ENCODE measurements at regions not wholly inside any gene's neighbourhood (a gene's known extent, or its start where the extent isn't known, plus 50 kb on each side); places are given as distances from the start of the nearest gene placed in this dataset.

GRCh38 chr15:36359286-36359685, 220.1 kb upstream of the CDIN1 start:
- intact Hi-C loops (cut with DNase I), result no loop called here
- WGBS, 4 donors, result 65 to 89% (median 77%) methylated on average over 4 of the region's 4 CpGs

GRCh38 chr15:36361351-36361870, 218.0 kb upstream of the CDIN1 start:
- Histone ChIP-seq H3K27ac (no peak overlapping the region), H3K9me3 (replicated peaks in 1 of 3) (no peaks in the 10 kb centered on the region), H3K27me3 (no peaks in the 10 kb centered on the region), H3K36me3 (replicated peaks in 1 of 2) (no peaks in the 10 kb centered on the region), H3K4me1 (replicated peaks in 1 of 2) (peaks cover 0 to 17% of the 10 kb centered on the region in 2 donors), H3K4me3 (no peak overlapping the region)
- 67 to 77% (median 71%) methylated on average over 5 of the region's 5 CpGs for WGBS, 4 donors
- TF ChIP-seq POLR2A (IDR thresholded peaks at IDR 0.05) (no peak), CTCF (IDR thresholded peaks at IDR 0.05) (no peak)
- intact Hi-C loops (cut with DNase I), result no loop called here
- no peak for DNase-seq

More at GRCh38 chr15:36359286-36359685, 220.1 kb upstream of the CDIN1 start:
- peaks cover 0 to 18% of the 10 kb centered on the region in 2 donors for H3K4me1 ChIP-seq (replicated peaks in 1 of 2)
- no peaks in the 10 kb centered on the region for H3K36me3 ChIP-seq (replicated peaks in 1 of 2)
- no peak overlapping the region for H3K27ac ChIP-seq
- DNase-seq, result no peak
- H3K27me3 ChIP-seq, result no peaks in the 10 kb centered on the region
- no peaks in the 10 kb centered on the region for H3K9me3 ChIP-seq (replicated peaks in 1 of 3)
- TF ChIP-seq POLR2A (IDR thresholded peaks at IDR 0.05) (no peak), CTCF (IDR thresholded peaks at IDR 0.05) (no peak)
- no peak overlapping the region for H3K4me3 ChIP-seq

- H3K27ac ChIP-seq, result peak overlapping the region in 1 of 5 donors; percentile 3
- H3K4me1 ChIP-seq (replicated peaks in 1 of 2), result peaks cover 0 to 6% of the 10 kb centered on the region in 2 donors
- H3K36me3 ChIP-seq (replicated peaks in 1 of 2), result no peaks in the 10 kb centered on the region
- H3K27me3 ChIP-seq, result no peaks in the 10 kb centered on the region
- TF ChIP-seq CTCF (IDR thresholded peaks at IDR 0.05) (no peak), POLR2A (IDR thresholded peaks at IDR 0.05) (no peak)
- H3K4me3 ChIP-seq, result no peak overlapping the region
- no peak for DNase-seq
- intact Hi-C loops (cut with DNase I), result no loop called here
- 69 to 80% (median 79%) methylated on average over 7 of the region's 7 CpGs for WGBS, 4 donors
- H3K9me3 ChIP-seq (replicated peaks in 1 of 3), result no peaks in the 10 kb centered on the region
These were observed 216.9 kb upstream of the CDIN1 start for GRCh38 chr15:36362509-36362915.

GRCh38 chr15:36363335-36363734, 216.1 kb upstream of the CDIN1 start:
- intact Hi-C loops (cut with DNase I), result no loop called here
- Histone ChIP-seq H3K27ac (no peak overlapping the region), H3K27me3 (no peaks in the 10 kb centered on the region), H3K36me3 (replicated peaks in 1 of 2) (no peaks in the 10 kb centered on the region), H3K4me3 (no peak overlapping the region), H3K9me3 (replicated peaks in 1 of 3) (no peaks in the 10 kb centered on the region), H3K4me1 (replicated peaks in 1 of 2) (no peaks in the 10 kb centered on the region)
- WGBS, 4 donors, result 66 to 69% (median 68%) methylated on average over 4 of the region's 4 CpGs
- no peak for DNase-seq
- TF ChIP-seq POLR2A (IDR thresholded peaks at IDR 0.05) (no peak), CTCF (IDR thresholded peaks at IDR 0.05) (no peak)

Measured in adrenal gland (tissue), 9 donors.